Stimulated activated effector memory CD8-positive, alpha-beta T cell treated with anti-CD3 and anti-CD28 coated beads, Interleukin-12 subunit alpha, Interleukin-12 subunit beta, amount 100 ng/mL, for 72 hours (primary cell): ENCODE measurements at regions not wholly inside any gene's neighbourhood (a gene's known extent, or its start where the extent isn't known, plus 50 kb on each side); places are given as distances from the start of the nearest gene placed in this dataset.

Source experiments
- ATAC-seq: fragments of 150-1000 bp; cut with Tn5 transposase; 2 replicates; pipeline ENCODE4 v1.10.0; 2021
- DNase-seq, 2 donors: peaks; one replicate each; pipeline ENCODE4 v3.0.0; 2021 to 2022; ENCODE audit warnings: low spot score in 2 of 2
- H3K27ac Mint-ChIP-seq: one replicate; pipeline ENCODE4 v1.8.0; 2022; ENCODE audit warnings: mild to moderate bottlenecking, mixed read lengths
- H3K36me3 Mint-ChIP-seq: one replicate; pipeline ENCODE4 v1.8.0; 2022; ENCODE audit warnings: mild to moderate bottlenecking, mixed read lengths
- H3K4me1 Mint-ChIP-seq: one replicate; pipeline ENCODE4 v1.8.0; 2022; ENCODE audit warnings: mixed read lengths
- H3K4me3 Mint-ChIP-seq: one replicate; pipeline ENCODE4 v1.8.0; 2022; ENCODE audit warnings: mild to moderate bottlenecking, mixed read lengths
- H3K9me3 Mint-ChIP-seq: one replicate; pipeline ENCODE4 v1.8.0; 2022; ENCODE audit warnings: mixed read lengths

GRCh38 chr16:64532691-64533090, 589.2 kb downstream of the CDH11 start:
- Mint-ChIP-seq H3K27ac (no peak overlapping the region), H3K9me3 (peaks cover 33% of the 10 kb centered on the region), H3K4me3 (no peak overlapping the region), H3K4me1 (no peaks in the 10 kb centered on the region), H3K36me3 (no peaks in the 10 kb centered on the region)
- DNase-seq (no peak), ATAC-seq (no peak)

GRCh38 chr16:64532117-64532516, 589.7 kb downstream of the CDH11 start:
- H3K27ac Mint-ChIP-seq = no peak overlapping the region

GRCh38 chr16:64531401-64531800, 590.5 kb downstream of the CDH11 start:
- no peak overlapping the region for H3K27ac Mint-ChIP-seq
- ATAC-seq (no peak), DNase-seq (no peak)
- no peak overlapping the region for H3K4me3 Mint-ChIP-seq
- no peaks in the 10 kb centered on the region for H3K36me3 Mint-ChIP-seq
- no peaks in the 10 kb centered on the region for H3K4me1 Mint-ChIP-seq
- H3K9me3 Mint-ChIP-seq = peaks cover 31% of the 10 kb centered on the region

More at GRCh38 chr16:64532117-64532516, 589.7 kb downstream of the CDH11 start:
- Mint-ChIP-seq H3K4me3 (no peak overlapping the region), H3K36me3 (no peaks in the 10 kb centered on the region), H3K9me3 (peaks cover 29% of the 10 kb centered on the region), H3K4me1 (no peaks in the 10 kb centered on the region)
- ATAC-seq = no peak
- DNase-seq = no peak

- Mint-ChIP-seq H3K36me3 (no peaks in the 10 kb centered on the region), H3K9me3 (peaks cover 9% of the 10 kb centered on the region), H3K4me1 (no peaks in the 10 kb centered on the region), H3K4me3 (no peak overlapping the region), H3K27ac (no peak overlapping the region)
- ATAC-seq = no peak
- no peak for DNase-seq
Observed at GRCh38 chr16:64522548-64522947, 599.3 kb downstream of the CDH11 start.

- Mint-ChIP-seq H3K36me3 (no peaks in the 10 kb centered on the region), H3K4me3 (no peak overlapping the region), H3K27ac (no peak overlapping the region), H3K9me3 (peaks cover 3% of the 10 kb centered on the region), H3K4me1 (no peaks in the 10 kb centered on the region)
- ATAC-seq (no peak), DNase-seq (no peak)
Observed at GRCh38 chr16:64513871-64514270, 608.0 kb downstream of the CDH11 start.

- no peaks in the 10 kb centered on the region for H3K4me1 Mint-ChIP-seq
- no peaks in the 10 kb centered on the region for H3K36me3 Mint-ChIP-seq
- no peak overlapping the region for H3K27ac Mint-ChIP-seq
- peaks cover 18% of the 10 kb centered on the region for H3K9me3 Mint-ChIP-seq
- no peak for DNase-seq
- ATAC-seq = no peak
- H3K4me3 Mint-ChIP-seq = no peak overlapping the region
Observed at GRCh38 chr16:64507240-64508024, 614.4 kb downstream of the CDH11 start.

- DNase-seq = no peak
- no peaks in the 10 kb centered on the region for H3K36me3 Mint-ChIP-seq
- no peak overlapping the region for H3K27ac Mint-ChIP-seq
- no peak for ATAC-seq
- no peak overlapping the region for H3K4me3 Mint-ChIP-seq
- H3K9me3 Mint-ChIP-seq = peaks cover 13% of the 10 kb centered on the region
- no peaks in the 10 kb centered on the region for H3K4me1 Mint-ChIP-seq
Observed at GRCh38 chr16:64499211-64499610, 622.7 kb downstream of the CDH11 start.

GRCh38 chr16:64498363-64498762, 623.5 kb downstream of the CDH11 start:
- H3K4me3 Mint-ChIP-seq = no peak overlapping the region
- no peak for DNase-seq
- no peak for ATAC-seq
- no peaks in the 10 kb centered on the region for H3K4me1 Mint-ChIP-seq
- H3K9me3 Mint-ChIP-seq = peaks cover 12% of the 10 kb centered on the region
- no peaks in the 10 kb centered on the region for H3K36me3 Mint-ChIP-seq
- no peak overlapping the region for H3K27ac Mint-ChIP-seq

GRCh38 chr16:64493709-64494108, 628.2 kb downstream of the CDH11 start:
- no peaks in the 10 kb centered on the region for H3K4me1 Mint-ChIP-seq
- H3K9me3 Mint-ChIP-seq = peaks cover 22% of the 10 kb centered on the region
- DNase-seq (no peak), ATAC-seq (no peak)
- no peak overlapping the region for H3K4me3 Mint-ChIP-seq
- no peaks in the 10 kb centered on the region for H3K36me3 Mint-ChIP-seq
- no peak overlapping the region for H3K27ac Mint-ChIP-seq

GRCh38 chr16:64489449-64489848, 632.4 kb downstream of the CDH11 start:
- peaks cover 18% of the 10 kb centered on the region for H3K9me3 Mint-ChIP-seq
- H3K27ac Mint-ChIP-seq = no peak overlapping the region
- H3K4me1 Mint-ChIP-seq = no peaks in the 10 kb centered on the region
- no peak overlapping the region for H3K4me3 Mint-ChIP-seq
- no peak for DNase-seq
- no peak for ATAC-seq
- H3K36me3 Mint-ChIP-seq = no peaks in the 10 kb centered on the region

- Mint-ChIP-seq H3K27ac (no peak overlapping the region), H3K9me3 (peaks cover 17% of the 10 kb centered on the region), H3K36me3 (no peaks in the 10 kb centered on the region), H3K4me1 (no peaks in the 10 kb centered on the region), H3K4me3 (no peak overlapping the region)
- ATAC-seq = no peak
- no peak for DNase-seq
Observed at GRCh38 chr16:64486561-64486960, 635.3 kb downstream of the CDH11 start.

GRCh38 chr16:64481497-64481896, 640.4 kb downstream of the CDH11 start:
- DNase-seq = no peak
- no peak overlapping the region for H3K4me3 Mint-ChIP-seq

GRCh38 chr16:64478252-64478906, 643.5 kb downstream of the CDH11 start:
- no peak for DNase-seq
- H3K9me3 Mint-ChIP-seq = peaks cover 21% of the 10 kb centered on the region
- H3K36me3 Mint-ChIP-seq = no peaks in the 10 kb centered on the region
- no peak overlapping the region for H3K4me3 Mint-ChIP-seq
- H3K4me1 Mint-ChIP-seq = no peaks in the 10 kb centered on the region
- no peak for ATAC-seq
- no peak overlapping the region for H3K27ac Mint-ChIP-seq

More at GRCh38 chr16:64481497-64481896, 640.4 kb downstream of the CDH11 start:
- Mint-ChIP-seq H3K27ac (no peak overlapping the region), H3K36me3 (no peaks in the 10 kb centered on the region), H3K4me1 (no peaks in the 10 kb centered on the region), H3K9me3 (peaks cover 12% of the 10 kb centered on the region)
- ATAC-seq = no peak

GRCh38 chr16:64475627-64476351, 646.1 kb downstream of the CDH11 start:
- no peaks in the 10 kb centered on the region for H3K36me3 Mint-ChIP-seq
- H3K4me1 Mint-ChIP-seq = no peaks in the 10 kb centered on the region
- H3K4me3 Mint-ChIP-seq = no peak overlapping the region
- ATAC-seq (no peak), DNase-seq (no peak)
- H3K9me3 Mint-ChIP-seq = peaks cover 21% of the 10 kb centered on the region
- no peak overlapping the region for H3K27ac Mint-ChIP-seq

GRCh38 chr16:64470916-64471315, 650.9 kb downstream of the CDH11 start:
- DNase-seq (no peak), ATAC-seq (no peak)
- no peaks in the 10 kb centered on the region for H3K4me1 Mint-ChIP-seq
- no peaks in the 10 kb centered on the region for H3K36me3 Mint-ChIP-seq
- H3K4me3 Mint-ChIP-seq = no peak overlapping the region
- no peak overlapping the region for H3K27ac Mint-ChIP-seq
- H3K9me3 Mint-ChIP-seq = peaks cover 11% of the 10 kb centered on the region
